NCI-H1105 treated with DMSO at 0.1 percent for 48 hours (cell line): ENCODE measurements at regions not wholly inside any gene's neighbourhood (a gene's known extent, or its start where the extent isn't known, plus 50 kb on each side); places are given as distances from the start of the nearest gene placed in this dataset.

ENCODE experiments used
- DNase-seq: peaks from one replicate; lab custom pipeline; 2025; lab: John Stamatoyannopoulos, UW

- DNase-seq = no peak
Measured at GRCh38 chr5:126334760-126335159, 88.4 kb upstream of the GRAMD2B start.

DNA sequence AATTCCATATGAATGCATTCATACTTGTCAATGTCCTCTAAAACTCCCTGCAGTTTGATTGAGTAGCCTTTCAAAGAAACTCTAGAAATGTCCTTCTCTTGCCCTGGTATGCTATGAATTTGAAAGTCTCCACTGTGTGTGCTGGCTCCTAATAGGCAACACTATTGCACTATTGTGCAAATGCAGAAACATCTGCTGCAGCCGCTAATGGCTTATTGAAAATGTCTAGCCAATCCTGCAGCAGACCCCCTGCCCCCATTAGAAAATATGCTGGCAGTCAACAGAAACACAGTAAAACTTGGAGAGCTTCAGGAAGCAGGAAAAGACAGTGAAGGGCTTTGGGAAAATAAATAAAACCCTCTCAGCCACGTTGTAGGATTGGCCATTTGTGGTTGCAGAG lies 87.3 kb upstream of the GRAMD2B start:
- no peak for DNase-seq

DNA sequence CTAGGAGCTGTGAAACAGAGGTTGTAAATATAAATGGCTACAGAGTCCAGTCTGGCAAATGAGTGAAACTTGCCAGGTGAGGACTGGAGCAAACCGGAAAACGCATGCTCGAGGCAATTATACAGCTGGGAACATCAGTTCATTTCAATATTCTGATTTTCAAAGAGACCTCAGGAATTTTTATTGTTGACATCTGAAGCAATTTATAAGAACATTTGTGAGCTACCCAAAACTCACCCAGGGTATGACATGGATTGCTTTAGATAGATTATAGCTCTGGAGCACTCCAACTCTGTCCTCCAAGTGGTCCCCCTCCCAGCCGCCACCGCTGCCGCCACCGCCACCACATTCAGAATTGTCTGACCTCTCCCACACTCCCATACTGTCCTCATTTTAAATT lies 84.6 kb upstream of the GRAMD2B start:
- no peak for DNase-seq

DNA sequence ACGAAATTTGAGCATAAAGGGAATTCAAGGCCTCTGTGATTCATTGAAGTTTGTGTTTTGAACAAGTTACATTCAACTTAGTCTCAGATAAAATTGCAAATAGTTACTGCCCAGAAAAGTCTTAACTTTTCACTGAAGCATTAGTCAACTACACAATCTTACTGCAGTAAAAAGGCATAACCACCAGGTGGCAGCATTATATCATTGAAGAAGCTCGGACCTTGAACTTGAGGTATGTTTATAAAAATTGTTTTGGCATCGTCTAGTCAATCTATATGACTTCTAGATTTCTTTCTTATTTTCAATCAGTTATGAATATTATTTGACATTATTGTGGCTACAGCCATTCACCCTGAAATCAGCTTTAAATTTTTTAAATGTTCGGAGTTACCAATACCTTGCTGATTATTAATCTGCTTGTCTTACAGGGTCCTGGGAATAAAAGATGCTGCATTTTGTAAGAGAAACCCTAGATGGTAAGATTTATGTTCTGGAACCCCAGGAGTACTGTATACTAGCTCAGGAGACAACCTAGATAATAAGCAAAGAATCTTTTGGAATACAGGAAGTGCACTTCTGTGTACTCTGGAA lies 83.9 kb upstream of the GRAMD2B start:
- peak; percentile 44 for DNase-seq

DNA sequence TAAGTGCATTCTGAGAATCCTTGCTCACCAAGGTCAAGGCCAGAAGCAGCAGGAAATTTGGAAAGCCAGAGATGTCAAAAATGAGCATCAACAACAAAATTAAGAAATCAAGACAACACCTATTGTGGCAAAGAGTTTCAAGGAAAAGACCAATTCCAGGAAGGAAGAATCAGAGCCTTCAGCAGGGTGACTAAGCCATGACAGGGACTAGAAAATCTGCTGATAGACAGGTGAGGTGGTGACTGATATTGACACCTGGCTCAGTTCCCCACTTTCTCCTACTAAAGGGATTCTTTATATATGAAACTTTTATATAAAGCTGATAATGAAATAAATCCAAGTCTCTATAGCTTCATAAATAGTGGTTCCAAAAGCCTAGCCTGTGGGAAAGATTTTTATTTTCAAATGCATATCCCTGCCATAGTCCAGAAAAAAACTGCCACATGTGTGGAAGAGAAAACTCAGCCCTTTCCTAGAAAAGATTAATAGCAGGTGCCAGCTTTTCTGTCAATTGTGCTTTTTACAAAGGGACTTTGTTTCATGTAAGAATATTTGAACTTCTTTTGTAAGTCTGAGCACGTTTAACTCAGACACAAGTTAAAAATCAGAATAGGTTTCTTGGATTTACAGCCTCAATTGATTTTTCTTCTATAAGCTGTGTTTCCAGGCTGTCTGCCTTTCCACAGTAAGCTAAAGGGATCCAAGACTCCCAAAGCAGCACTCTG lies 81.1 kb upstream of the GRAMD2B start:
- DNase-seq = no peak

DNA sequence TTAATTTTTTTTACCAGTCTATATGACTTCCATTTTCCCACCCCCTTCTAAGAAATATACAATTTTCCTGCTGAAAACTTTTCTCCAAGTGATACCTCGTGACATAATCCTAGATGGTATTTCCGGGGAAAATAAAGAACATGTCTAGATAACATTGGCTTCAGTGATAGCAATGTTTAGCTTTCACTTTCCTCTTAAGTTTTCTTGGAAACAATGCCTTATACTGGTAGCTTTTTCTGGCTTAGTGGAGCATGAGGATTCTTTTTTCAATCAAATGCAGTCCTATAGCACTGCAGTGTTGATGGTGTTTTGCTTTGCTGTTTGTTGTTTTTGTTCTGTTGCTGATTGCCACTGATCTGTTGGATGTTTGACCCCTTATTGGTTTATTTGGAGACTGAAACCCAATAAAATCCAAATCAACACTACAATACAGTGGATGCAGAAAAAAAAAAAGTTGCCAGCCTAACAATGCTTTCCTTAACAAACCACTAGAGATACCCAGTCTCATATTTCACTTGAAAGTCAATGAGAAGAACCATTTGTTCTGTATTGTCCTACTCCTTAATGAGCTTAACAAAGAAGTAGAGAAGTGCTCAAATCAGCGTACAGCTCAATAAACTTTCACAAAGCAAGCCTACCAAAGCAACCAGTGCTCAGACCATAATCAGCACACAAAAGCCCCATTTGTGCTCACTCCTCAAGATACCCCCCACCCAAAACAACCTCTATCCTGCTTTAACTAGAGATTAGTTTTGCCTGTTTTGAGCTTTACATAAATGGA lies 74.2 kb upstream of the GRAMD2B start:
- no peak for DNase-seq

DNA sequence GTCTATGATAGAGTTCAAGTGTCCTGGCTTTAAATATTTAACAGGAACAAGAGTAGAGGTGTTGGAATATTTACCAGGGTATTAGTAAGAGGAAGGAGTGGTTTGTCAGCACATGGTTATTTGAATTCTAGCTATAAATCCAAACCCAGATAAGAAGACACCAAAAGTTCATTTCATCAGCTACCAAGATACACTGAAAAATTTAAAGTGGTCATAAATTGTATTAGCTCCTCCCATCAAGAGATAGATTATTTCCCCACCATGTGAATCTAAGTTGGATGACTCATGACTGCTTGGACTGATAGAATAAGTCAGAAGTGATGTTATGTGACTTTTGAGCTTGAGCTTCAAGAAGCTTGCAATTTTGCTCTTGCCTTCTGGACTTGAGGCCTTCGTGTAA lies 72.1 kb upstream of the GRAMD2B start:
- no peak for DNase-seq

- peak; percentile 15 for DNase-seq
Measured at GRCh38 chr5:126354012-126354857, 69.0 kb upstream of the GRAMD2B start.

DNA sequence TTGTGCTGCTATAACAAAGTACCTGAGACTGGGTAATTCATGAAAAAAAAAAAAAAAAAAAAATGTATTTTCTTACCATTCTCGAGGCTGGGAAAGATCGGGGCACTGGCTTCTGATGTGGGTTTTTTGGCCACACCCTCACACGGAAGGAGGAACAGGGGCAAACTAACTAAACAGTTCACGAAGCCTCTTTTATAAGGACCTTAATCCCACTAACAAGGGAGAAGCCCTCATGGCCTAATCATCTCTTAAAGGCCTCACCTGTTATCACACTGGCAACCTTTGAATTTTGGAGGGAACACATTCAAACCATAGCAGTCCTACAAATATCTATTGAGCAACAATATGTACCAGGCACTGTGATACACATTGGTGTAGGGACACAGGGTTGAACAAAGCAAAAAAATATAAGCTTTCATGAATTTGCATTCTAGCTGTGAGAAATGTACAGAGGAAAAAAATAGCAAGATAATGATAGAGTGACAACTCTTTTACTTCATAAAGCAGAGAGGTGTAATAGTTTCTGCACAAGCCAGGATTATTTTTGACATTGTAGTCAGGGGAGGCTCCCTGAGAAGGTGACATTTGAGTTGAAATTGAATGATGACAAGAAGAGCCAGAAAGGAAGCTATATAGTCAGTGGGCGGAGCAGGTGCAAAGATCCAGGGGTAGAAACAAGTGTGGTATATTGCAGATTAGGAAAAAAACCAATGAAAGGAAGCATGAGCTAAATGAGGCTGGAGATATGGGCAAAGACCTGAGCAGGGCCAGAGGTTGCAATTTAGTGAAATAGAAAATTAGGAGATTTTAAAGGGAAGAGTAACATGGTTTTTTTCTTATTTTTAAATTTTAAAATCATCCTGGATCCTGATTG lies 68.1 kb upstream of the GRAMD2B start:
- no peak for DNase-seq

DNA sequence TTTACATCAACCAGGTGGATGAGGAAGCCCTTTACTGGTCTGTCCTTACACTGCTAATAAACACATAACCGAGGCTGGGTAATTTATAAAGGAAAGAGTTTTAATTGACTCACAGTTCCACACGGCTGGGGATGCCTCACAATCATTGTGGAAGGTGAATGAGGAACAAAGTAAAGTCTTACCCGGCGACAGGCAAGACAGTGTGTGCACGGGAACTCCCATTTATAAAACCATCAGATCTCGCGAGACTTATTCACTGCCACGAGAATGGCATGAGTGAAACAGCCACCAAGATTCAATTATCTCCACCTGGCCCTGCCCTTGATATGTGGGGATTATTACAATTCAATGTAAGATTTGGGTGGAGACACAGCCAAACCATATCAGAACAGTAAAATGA lies 67.3 kb upstream of the GRAMD2B start:
- no peak for DNase-seq

GRCh38 chr5:126357585-126358342 lies 65.4 kb upstream of the GRAMD2B start:
- DNase-seq = no peak

- DNase-seq = no peak
Measured at GRCh38 chr5:126358525-126358924, 64.7 kb upstream of the GRAMD2B start.

- DNase-seq = no peak
Measured at GRCh38 chr5:126359884-126360283, 63.3 kb upstream of the GRAMD2B start.

- no peak for DNase-seq
Measured at GRCh38 chr5:126360467-126360866, 62.7 kb upstream of the GRAMD2B start.

- no peak for DNase-seq
Measured at GRCh38 chr5:126363658-126364057, 59.6 kb upstream of the GRAMD2B start.

- DNase-seq = no peak
Measured at GRCh38 chr5:126364206-126364902, 58.9 kb upstream of the GRAMD2B start.

DNA sequence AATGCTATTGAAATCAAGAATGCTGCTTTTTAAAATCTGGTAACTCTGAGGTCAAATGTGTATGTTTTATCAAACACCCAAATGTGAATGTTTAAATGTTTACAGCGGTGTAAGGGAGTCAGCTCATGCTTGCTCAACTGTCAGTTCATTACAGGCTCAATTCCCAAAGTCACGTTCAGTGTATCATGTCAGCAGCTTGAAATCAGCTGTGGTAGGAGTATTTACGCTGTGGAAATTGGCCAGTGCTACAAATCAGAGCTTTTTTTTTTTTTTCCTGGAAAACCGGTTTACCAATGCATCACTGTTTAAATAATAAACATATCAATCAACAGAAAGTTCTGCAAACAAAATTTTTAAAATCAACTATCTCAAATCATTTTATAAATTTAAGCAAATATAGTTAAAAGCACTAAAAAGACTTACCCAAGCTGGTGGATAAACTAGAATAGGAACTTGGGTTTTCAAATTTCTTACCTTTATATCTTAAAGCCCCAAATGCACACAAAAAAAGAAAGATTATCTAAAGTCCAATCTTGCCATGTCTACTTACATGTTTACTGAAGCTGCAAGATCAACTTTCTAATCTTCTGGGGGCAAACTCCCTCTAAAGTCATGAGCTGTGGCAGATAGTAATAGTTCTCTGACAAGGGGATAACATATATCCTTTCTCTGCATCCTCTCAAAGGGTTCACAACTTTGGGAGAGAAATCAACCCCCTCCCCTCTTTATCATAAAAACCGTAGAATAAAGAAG lies 57.6 kb upstream of the GRAMD2B start:
- no peak for DNase-seq

GRCh38 chr5:126366199-126366560 lies 57.0 kb upstream of the GRAMD2B start:
- DNase-seq = no peak

GRCh38 chr5:126368239-126368812 lies 54.9 kb upstream of the GRAMD2B start:
- peak; percentile 16 for DNase-seq
